Mucosa of gallbladder (tissue), 1 donor: ENCODE measurements at regions not wholly inside any gene's neighbourhood (a gene's known extent, or its start where the extent isn't known, plus 50 kb on each side); places are given as distances from the start of the nearest gene placed in this dataset.

Experiments
- DNase-seq: peaks from one replicate; pipeline ENCODE4 v3.0.0-alpha.2; 2020; ENCODE audit warnings: low spot score
- donor health status: DM: no; HTN: no; CAD: no.

- no peak for DNase-seq
Measured at GRCh38 chr2:111689941-111690340, 194.1 kb downstream of the ANAPC1 start.

DNA sequence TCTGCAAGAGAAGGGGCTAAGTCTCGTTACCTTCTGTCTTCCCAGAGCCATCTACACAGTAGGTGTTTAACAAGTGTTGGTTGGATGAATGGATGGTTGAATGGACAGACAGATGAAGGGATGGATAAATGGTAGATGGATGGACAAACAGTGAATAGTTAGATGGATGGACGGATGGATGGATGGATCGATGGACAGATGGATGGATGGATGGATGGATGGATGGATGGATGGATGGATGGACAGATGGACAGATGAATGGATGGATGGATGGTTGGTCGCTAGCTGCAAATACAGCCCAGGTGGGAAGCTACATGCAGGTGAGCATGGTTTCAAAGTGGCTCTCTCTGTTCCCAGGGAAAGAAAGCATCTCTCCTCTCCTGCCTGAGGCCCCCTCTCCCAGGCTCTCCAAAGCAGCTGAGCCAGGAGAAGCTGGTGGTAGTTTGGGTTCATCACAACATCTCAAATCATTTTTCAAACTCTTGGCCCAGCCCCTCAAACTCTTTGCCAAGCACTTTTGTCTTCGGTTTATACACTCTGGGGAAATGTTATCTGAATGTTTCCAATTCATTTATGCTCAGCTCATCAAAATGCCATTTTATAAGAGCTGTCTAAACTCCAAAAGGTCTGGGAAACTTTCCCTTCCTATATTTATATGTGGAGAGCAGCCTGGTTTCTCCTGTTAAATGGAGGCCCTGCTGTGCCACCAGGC lies 192.7 kb downstream of the ANAPC1 start:
- no peak for DNase-seq

- DNase-seq = no peak
Measured at GRCh38 chr2:111692311-111692710, 191.7 kb downstream of the ANAPC1 start.

DNA sequence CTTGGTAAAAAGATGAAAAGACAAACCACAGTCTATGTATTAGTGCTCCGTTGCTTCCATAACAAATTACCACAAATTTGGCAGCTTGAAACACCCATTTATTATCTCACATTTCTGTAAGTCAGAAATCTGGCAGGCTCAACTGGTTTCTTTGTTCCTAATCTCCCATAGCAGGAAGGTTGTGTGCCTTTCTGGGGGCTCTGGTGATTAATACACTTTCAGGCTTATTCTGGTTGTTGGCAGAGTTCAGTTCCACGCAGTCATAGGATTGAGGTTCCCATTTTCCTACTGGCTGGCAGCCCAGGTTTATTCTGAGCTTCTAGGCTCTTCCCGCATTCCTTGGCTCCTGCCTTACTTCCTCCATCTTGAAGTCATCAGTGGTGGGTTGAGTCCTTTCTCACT lies 189.3 kb downstream of the ANAPC1 start:
- no peak for DNase-seq

DNA sequence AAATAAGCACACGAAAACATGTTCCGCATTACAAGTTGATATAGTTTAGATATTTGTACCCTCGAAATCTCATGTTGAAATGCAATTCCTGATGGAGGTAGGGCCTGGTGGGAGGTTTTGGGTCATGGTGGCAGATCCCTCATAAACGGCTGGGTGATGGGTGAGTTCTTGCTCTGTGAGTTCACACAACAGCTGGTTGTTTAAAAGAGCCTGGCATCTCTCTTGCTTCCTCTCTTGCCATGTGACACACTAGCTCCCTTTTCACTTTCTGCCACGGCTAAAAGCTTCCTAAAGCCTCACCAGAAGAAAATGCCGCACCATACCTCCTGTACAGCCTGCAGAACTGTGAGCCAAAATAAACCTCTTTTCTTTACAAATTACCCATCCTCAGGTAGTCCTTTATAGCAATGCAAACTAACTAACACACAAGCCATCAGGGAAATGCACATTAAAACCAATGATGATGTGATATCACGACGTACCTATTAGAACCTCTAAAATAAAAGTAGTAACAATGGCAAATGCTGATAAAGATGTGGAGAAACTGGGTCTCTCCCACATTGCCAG lies 188.5 kb downstream of the ANAPC1 start:
- no peak for DNase-seq

DNA sequence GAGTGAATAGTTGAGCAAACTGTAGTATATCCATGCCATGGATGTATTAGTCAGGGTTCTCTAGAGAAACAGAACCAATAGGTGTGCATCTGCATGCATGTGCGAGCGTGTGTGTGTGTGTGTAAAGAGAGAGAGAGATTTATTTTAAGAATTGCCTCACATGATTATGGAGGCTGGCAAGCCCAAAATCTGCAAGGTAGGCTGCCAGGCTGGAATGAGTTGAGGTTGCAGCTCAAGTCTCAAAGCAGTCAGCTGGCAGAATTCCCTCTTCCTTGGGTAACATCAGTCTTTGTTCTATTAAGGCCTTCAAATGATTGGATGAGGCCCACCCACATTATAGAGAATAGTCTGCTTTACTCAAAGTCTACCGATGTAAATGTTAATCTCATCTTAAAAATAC lies 187.8 kb downstream of the ANAPC1 start:
- no peak for DNase-seq

DNA sequence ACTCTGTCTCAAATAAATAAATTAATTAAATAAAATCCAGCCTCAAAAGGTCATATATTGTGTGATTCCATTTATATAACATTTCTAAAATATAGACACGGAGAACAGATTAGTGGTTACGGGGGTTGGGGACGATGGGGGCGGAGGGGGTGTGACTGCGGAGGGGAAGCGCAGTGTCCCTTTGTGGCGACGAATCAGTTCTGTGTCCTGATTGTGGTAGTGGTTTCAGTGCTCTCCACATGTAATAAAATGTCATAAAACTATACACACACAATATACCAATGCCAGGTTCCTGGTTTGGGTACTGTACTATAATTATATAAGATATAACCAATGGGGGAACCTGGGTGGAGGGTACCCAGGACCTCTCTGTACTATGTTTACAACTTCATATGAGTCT lies 186.4 kb downstream of the ANAPC1 start:
- no peak for DNase-seq

- DNase-seq = no peak
Measured at GRCh38 chr2:111698089-111698488, 185.9 kb downstream of the ANAPC1 start.

DNA sequence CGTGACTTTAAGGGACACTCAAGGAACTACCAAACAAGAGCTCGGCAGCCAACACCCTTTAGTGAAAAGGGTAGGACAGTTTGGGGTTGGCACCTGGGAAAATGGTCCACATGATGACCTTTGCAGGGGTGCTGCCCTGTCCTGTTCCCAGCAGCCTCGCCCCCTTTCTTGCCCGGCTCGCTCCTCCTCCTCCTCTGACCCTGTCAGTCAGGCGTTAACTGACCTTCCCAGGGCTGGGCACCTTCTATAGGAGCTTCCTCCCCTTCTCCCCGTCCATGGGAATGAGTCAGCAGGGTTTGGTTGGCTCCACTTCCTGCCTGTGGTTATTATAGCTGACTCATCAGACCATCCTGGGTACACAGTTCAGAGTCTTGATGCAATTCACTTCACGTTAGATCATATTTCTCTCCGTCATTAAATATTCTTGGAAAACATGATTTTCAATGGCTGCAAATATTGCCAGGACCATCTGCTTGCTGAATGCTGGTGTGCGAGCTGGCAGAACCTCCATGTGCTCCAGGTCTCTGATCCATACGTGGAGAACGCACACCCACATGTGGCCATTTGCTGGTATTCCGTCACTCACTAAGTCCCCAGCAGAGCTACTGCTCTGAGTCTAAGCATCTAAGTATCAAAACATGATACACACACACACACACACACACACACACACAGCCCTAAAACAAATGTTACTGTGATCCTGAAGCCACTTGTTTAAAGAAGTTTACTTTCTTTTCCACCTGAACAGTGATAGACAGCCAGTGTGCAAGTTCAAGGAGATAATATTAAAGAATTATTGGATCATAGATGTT lies 185.0 kb downstream of the ANAPC1 start:
- DNase-seq = peak; percentile 80

GRCh38 chr2:111701266-111701665 lies 182.7 kb downstream of the ANAPC1 start:
- DNase-seq = no peak

GRCh38 chr2:111701798-111702118 lies 182.2 kb downstream of the ANAPC1 start:
- no peak for DNase-seq

- peak; percentile 37 for DNase-seq
Measured at GRCh38 chr2:111702119-111702803, 181.7 kb downstream of the ANAPC1 start.

DNA sequence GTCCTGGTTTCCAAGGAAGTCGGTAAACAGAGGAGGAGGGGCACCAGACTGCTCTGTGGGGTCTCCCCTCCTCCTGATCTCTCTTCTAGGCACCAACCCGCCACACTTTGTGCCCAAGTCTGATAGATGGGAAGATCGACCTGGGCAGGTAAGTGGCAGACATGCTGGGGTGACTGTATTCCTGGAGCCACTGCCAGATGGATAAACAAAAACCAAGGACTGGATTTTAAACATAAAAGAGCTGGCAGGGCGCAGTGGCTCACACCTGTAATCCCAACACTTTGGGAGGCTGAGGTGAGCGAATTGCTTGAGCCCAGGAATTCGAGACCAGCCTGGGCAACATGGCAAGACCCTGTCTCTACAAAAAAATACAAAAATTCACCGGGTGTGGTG lies 181.2 kb downstream of the ANAPC1 start:
- no peak for DNase-seq

- DNase-seq = no peak
Measured at GRCh38 chr2:111703759-111704158, 180.2 kb downstream of the ANAPC1 start.

- DNase-seq = no peak
Measured at GRCh38 chr2:111704246-111704645, 179.7 kb downstream of the ANAPC1 start.

DNA sequence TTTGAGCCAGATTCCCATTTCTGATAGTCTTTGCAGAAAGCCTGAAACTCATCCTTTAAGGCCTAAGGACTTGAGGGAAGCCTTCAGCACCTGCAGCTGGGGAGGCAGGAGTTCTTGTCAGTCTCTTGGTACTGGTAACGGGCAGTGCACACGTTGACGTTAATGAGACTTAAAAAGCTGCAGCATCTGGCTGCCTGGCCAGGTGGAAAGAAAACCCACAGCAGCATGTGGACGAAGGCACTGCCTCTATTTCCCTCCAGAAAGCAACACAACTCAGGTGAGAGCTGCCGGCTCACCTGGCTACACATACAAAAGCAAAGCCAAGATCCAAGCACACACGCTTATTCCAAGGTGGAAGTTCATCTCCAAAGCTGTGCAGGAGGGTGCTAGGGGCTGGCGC lies 178.8 kb downstream of the ANAPC1 start:
- DNase-seq = no peak

DNA sequence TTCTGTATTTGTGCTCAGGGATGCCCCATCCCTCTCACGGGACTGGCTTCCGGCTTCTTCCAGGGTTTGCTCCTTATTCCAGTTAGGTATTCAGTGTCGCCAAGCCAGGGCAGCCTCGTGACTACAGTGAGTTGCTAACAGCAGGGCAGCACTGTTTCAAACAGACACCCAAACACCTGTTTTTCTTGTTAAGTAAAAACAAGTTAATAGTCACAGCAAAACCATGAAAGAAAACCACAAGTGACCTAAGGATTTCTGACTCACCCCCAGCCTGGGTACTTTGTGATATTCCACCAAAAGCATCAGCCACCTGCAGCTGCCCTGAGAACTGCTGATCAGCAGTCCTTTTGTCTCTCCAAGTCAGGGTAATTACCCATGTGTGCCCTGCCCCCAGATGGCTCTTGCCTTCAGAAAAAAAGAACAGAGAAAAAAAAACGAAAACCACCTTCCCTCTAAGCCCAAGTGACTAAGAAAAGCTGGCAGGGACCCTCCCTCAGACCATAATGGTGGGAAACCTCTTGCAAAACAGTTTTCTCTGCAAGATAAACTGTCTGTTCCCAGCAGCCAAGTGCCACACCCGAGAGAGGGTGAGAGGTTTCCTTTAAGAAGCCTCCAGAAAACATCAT lies 178.2 kb downstream of the ANAPC1 start:
- no peak for DNase-seq

DNA sequence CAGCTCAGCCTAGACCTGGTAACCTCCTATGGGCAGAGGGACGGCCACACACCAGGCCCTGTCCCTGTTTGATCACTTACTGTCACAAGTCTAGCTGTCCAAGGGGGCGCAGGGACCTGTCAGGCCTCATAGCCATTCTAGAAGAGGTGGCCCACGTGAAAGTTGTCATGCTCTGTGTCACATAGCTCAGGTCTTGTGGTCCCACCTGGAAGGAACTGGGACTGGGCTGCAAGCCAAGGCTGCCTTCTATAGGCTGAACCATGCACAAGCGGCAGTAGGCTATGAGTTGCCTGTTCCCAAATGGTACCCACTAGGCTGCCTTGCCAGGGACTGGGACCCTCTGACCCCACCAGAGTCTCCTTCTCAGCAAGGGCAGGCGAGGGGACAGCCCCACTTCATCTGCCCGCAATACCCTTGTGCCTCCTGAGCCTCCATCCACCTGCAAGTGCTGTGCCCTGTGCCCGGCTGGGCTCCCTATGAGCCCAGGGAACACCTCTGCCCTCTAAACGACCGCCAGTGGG lies 177.5 kb downstream of the ANAPC1 start:
- no peak for DNase-seq

DNA sequence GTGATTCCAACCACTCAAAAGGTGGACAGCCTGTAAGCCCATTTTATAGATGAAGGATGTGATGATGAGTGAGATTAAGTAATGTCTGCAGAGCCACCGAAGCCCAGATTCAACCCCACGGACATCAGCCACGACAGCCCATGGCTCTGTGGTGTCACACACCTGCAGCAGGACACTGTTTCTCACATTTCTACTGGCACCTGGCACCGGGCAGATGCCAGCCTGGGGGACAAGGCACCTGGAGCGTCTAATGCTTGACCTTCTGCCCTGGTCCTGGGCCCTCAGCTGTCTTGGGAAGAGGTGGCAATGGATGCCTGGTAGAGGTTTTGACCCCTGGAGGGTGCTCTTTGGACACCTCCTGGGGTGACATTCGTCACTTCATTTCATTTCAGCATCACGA lies 176.3 kb downstream of the ANAPC1 start:
- DNase-seq = no peak

GRCh38 chr2:111708476-111709180 lies 175.4 kb downstream of the ANAPC1 start:
- no peak for DNase-seq

DNA sequence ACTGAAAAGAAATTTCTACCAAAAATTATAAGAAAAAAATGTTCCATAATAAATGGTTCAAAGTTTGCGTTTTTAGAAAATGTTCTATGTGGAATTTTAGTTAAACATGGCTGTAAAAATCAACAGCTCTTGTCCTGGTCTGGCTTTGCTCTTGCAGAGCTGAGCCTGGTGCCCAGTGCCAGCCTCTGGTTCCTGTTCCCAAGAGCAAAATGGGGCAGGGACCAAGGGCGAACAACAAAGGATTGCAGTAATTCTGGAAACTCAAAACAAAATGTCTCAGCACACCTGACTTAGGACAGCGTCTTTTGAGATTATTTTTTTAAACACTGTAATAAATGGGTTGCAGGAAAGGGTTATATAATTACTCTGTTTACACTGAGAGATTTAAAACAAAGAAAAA lies 174.7 kb downstream of the ANAPC1 start:
- no peak for DNase-seq
